ENCODE measurements at regions not wholly inside any gene's neighbourhood (a gene's known extent, or its start where the extent isn't known, plus 50 kb on each side); places are given as distances from the start of the nearest gene placed in this dataset.

DNA sequence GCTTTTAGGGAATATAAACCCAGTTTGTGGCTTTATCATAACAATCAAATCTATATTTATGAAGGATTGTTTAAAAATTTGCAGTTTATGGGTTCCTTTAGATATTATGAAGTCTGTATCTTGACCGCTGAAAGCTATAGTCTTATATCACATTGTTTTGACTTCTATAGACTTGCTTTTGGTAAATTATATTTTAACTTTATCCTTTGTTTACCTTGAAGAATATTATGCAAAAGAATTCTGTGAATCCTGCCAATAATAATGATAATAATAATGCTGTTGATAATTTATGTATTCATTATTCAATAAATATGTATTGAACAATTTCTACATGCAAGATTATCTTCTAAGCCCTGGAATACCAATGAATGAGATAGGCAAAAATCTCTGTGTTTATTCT, 101.9 kb upstream of the MTPN start:
- no peak overlapping the region for H3K27ac Mint-ChIP-seq
- no peaks in the 10 kb centered on the region for H3K4me1 Mint-ChIP-seq

DNA sequence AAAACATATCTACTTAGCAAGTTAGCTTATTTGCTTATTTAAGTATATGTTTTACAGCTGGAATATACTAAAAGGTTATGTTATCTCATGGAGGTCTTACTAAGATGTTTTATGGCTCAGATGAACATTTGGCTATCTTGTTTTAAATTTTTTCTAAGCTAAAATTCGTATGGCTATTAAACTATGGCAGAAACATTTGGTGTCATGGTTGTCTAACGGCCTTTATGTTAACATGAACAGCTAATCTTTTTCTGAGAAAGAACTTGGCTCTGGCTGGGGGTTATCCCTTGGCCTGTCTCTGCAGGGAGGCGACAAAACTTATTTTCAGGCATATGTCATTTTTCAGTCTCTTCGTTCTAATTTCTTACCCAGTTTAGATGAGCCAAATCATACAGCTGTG, 101.5 kb upstream of the MTPN start:
- Mint-ChIP-seq H3K27ac (no peak overlapping the region), H3K36me3 (no peaks in the 10 kb centered on the region), H3K4me1 (no peaks in the 10 kb centered on the region), H3K27me3 (no peaks in the 10 kb centered on the region), H3K9me3 (no peaks in the 10 kb centered on the region), H3K4me3 (no peak overlapping the region)
- DNase-seq, result no peak

More for the DNA sequence above, 101.9 kb upstream of the MTPN start:
- DNase-seq, result no peak
- no peaks in the 10 kb centered on the region for H3K27me3 Mint-ChIP-seq
- no peaks in the 10 kb centered on the region for H3K36me3 Mint-ChIP-seq
- no peak overlapping the region for H3K4me3 Mint-ChIP-seq
- no peaks in the 10 kb centered on the region for H3K9me3 Mint-ChIP-seq

DNA sequence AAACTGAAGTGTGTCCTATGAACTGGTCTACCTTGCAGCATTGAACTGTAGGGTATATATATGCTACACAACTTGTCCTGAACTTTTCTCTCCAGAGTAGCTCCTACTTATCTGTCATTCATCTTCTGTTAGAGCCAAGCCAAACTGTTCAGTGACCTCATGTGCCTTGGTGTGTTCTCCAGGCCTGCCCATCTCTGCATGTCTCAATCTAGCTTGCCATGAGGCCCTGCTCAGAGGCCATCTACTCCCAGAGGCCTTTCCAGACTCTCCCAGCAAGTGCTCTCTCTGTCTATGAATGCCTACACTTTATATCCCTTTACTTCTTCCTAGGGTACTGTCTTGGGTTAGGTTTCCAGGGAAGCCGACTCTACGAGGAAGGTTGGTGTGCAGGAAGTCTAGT, 99.8 kb upstream of the MTPN start:
- H3K9me3 Mint-ChIP-seq, result no peaks in the 10 kb centered on the region
- no peaks in the 10 kb centered on the region for H3K36me3 Mint-ChIP-seq
- no peaks in the 10 kb centered on the region for H3K4me1 Mint-ChIP-seq
- H3K4me3 Mint-ChIP-seq, result no peak overlapping the region
- H3K27ac Mint-ChIP-seq, result no peak overlapping the region
- no peaks in the 10 kb centered on the region for H3K27me3 Mint-ChIP-seq
- no peak for DNase-seq

DNA sequence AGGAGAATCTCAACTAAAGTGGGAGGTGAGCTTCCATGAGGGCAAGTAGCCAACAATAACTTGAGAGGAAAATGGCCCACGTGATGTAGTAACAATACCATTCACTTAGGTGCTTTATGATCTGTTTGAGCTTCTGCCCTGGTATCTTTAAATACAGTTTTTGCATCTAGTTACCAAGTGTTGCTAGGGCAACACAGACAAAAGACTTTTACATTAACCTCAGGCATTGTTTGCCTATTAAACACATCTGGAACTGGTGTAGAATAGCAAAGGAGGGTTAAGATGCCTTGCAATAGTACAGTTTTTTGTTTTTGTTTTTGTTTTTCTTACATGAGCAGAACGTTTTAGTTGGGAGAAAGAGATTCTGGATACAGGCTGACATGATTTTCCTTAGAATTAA, 97.7 kb upstream of the MTPN start:
- H3K4me3 Mint-ChIP-seq, result no peak overlapping the region
- no peak for DNase-seq
- no peaks in the 10 kb centered on the region for H3K4me1 Mint-ChIP-seq
- H3K36me3 Mint-ChIP-seq, result no peaks in the 10 kb centered on the region
- H3K27me3 Mint-ChIP-seq, result no peaks in the 10 kb centered on the region
- H3K9me3 Mint-ChIP-seq, result no peaks in the 10 kb centered on the region
- no peak overlapping the region for H3K27ac Mint-ChIP-seq

DNA sequence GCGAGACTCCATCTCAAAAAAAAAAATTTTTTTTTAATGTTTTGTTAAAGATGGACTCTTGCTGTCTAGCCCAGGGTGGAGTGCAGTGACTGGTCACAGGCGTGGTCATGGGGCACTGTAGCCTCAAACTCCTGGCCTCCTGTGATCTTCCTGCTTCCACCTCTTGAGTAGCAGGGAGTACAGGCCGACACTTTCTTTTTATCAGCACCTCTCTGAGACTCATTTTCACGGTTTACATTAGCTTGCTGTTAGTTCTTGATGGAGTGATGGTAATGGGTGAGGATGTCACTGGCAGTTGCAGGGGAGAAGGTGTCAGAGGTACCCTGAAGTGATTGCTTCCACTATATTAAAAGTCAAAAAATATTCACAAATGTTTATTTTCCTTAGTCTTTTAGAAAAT, 95.3 kb upstream of the MTPN start:
- no peaks in the 10 kb centered on the region for H3K9me3 Mint-ChIP-seq
- no peaks in the 10 kb centered on the region for H3K27me3 Mint-ChIP-seq
- no peak for DNase-seq
- H3K36me3 Mint-ChIP-seq, result no peaks in the 10 kb centered on the region
- no peak overlapping the region for H3K4me3 Mint-ChIP-seq
- no peaks in the 10 kb centered on the region for H3K4me1 Mint-ChIP-seq
- no peak overlapping the region for H3K27ac Mint-ChIP-seq

DNA sequence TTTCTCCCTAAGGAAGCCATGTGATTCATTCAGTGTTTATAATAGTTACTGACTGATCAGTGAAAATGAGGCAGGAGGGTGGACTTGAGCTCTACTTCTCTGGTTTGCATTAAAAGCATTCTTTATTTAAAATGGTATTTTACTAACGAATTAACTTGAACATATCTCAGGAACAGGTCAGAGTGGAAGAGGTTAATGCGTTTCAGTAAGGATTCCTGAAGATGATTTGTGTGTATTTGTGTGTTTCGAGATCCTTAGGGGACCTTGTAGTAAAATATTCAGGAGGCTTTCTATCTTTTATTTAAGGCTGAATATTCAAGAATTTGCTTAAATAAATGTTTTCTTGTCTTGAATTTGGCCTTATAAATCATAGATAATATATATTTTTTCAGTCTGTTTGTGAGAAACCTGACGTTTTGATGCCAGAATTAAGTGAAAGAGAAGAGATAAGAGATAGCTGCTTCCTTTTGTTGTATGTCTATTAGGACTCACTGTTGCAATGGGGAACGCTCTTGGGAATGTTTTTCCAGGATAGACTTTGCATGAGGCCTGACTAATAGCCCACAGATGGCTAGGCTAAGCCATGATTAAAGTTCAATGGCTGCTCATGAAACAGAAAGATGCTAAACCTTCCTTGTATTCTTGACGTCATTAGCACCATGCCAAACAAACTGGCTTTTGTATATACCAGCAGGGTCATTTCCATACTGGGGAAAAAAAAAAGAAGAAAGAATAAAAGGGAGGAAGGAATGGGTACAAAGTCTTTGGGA, 93.8 kb upstream of the MTPN start:
- no peaks in the 10 kb centered on the region for H3K27me3 Mint-ChIP-seq
- no peak overlapping the region for H3K4me3 Mint-ChIP-seq
- no peak for DNase-seq
- no peaks in the 10 kb centered on the region for H3K4me1 Mint-ChIP-seq
- H3K27ac Mint-ChIP-seq, result no peak overlapping the region
- no peaks in the 10 kb centered on the region for H3K9me3 Mint-ChIP-seq
- no peaks in the 10 kb centered on the region for H3K36me3 Mint-ChIP-seq

DNA sequence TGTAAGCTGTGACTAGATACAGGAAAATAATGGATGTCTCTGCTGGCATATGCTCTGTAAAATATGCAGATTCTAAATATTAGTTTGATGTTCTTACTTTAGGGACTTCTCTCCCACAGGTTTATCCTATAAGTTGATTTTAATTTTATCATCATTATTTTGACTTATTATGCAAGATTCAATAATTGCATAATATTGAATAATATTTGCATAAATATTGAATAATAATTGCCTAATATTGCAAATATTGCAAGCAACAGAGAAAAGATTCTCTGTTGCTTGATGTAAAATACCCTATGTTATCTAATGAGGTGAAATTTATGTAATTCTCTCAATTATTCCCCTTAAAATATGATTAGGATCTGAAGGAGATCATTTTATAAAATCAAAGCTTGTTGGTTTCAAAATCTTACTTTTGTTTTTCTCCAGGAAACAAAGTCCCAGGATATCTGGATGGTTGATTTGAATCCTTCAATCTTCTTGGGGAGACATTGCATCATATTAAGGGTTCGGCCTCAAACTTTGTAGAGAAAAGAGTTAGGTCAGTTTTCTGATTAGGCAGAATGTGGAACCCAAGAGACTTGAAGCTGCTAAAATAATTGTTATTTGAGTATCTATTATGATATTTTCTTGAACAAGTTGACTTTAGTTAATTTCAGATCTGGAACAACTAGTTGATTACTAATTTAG, 92.8 kb upstream of the MTPN start:
- H3K27me3 Mint-ChIP-seq, result no peaks in the 10 kb centered on the region
- H3K36me3 Mint-ChIP-seq, result no peaks in the 10 kb centered on the region
- no peak overlapping the region for H3K4me3 Mint-ChIP-seq
- no peak for DNase-seq
- H3K4me1 Mint-ChIP-seq, result no peaks in the 10 kb centered on the region
- H3K9me3 Mint-ChIP-seq, result no peaks in the 10 kb centered on the region
- no peak overlapping the region for H3K27ac Mint-ChIP-seq

DNA sequence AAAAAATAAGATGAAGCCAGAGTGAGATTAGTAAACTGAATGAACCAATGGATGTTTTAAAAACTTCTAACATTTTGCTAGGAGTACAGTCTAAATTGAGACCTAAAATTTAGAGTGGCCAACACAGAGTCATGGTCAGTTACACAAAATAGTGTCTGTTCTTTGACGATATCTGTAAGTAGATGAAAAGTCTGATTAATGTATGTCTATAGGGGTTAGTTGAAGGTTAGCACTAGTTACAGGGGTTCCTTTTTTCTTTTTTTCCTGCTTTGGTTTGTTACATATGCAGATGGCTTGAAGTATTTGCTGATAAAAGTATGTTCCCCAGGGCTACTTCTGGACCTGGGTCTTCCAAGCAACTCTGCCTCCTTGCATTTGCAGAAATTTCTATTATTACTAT, 90.1 kb upstream of the MTPN start:
- H3K9me3 Mint-ChIP-seq, result no peaks in the 10 kb centered on the region
- no peak overlapping the region for H3K27ac Mint-ChIP-seq
- no peaks in the 10 kb centered on the region for H3K36me3 Mint-ChIP-seq
- H3K27me3 Mint-ChIP-seq, result no peaks in the 10 kb centered on the region
- H3K4me1 Mint-ChIP-seq, result peaks cover 5% of the 10 kb centered on the region
- no peak overlapping the region for H3K4me3 Mint-ChIP-seq
- no peak for DNase-seq

DNA sequence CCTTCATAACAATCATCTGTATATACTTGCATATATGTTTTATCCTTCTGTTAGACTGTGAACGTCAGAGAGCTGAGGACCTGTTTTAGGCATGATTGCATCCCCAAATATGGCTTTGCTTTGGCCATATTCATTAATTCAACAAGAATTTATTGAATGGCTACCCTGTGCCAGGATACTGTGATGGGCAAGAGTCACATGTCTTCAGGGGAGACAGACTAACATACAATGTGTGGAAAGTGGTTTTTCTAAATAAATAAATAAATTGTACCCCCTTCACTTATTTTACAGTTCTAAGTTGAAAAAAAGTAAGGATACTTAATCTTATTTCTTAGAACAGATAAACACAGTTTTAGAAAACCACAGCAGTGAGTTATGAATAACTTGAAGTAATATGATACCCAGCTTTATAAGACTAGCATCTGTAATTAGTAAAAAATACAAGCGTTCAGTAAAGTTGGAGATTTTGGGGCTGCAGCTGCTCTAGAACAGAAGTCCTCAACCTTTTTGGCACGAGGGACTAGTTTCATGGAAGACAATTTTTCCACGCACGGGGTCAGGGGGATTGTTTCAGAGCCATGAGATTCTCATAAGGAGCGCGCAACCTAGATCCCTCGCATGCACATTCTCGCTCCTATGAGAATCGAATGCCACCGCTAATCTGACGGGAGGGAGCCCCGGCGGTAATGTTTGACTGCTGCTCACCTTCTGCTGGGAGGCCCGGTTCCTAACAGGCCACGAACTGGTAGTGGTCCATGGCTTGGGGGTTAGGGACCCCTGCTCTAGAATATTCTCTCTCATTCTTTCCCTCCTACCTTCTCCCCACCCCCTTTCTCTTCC, 89.4 kb upstream of the MTPN start:
- Mint-ChIP-seq H3K4me1 (peaks cover 5% of the 10 kb centered on the region), H3K27ac (no peak overlapping the region), H3K36me3 (no peaks in the 10 kb centered on the region), H3K9me3 (no peaks in the 10 kb centered on the region), H3K27me3 (no peaks in the 10 kb centered on the region), H3K4me3 (no peak overlapping the region)
- DNase-seq, result no peak

DNA sequence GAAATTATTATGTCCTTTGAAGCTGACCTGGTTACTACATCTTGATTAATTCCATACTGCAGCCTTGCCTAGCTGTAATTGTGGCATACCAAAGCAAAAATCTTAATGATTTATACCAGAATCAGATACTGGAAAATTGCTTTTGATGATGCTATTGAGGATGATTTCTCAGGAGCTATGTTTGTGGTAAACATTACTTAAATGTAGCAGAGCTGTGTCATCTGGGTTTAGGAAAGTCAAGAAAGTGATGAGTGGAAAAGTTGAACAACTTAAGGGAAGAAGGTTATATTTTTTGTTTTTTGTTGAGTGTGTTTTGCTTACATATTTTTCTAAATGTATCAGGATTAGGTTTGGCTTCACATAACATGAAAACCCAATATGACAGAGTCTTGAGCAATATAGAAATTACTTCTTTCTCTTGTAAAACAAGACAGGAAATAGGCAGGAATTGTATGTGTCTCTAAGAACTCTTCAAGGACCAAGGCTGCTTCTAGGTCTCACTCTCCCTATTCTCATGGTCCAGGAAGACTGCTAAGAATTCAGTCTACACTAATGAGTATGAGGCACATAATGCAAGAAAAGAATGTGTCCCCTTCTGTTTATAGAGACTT, 87.6 kb upstream of the MTPN start:
- no peak overlapping the region for H3K27ac Mint-ChIP-seq
- peaks cover 2% of the 10 kb centered on the region for H3K36me3 Mint-ChIP-seq
- H3K27me3 Mint-ChIP-seq, result no peaks in the 10 kb centered on the region
- peaks cover 5% of the 10 kb centered on the region for H3K4me1 Mint-ChIP-seq
- no peak overlapping the region for H3K4me3 Mint-ChIP-seq
- H3K9me3 Mint-ChIP-seq, result no peaks in the 10 kb centered on the region
- no peak for DNase-seq

DNA sequence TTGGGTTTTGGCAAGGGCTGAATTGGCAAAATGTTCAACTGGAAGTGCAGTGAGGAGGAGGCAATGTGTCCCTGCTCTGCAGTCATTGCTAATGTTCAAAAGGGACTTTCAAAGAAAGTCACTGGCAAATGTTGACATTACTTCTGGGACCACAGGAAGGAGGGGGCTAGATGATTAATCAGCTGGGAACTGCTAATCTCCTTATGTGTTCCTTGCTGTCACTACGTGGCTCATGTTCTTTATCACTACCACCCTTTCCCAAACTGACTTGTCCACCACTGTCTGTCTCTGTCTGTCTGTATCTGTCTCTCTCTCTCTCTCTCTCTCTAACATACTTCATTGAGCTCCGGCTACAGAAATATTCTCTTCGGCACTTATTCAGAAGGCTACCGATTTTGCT, 86.9 kb upstream of the MTPN start:
- no peak overlapping the region for H3K27ac Mint-ChIP-seq
- no peak overlapping the region for H3K4me3 Mint-ChIP-seq
- H3K9me3 Mint-ChIP-seq, result no peaks in the 10 kb centered on the region
- H3K27me3 Mint-ChIP-seq, result no peaks in the 10 kb centered on the region
- H3K36me3 Mint-ChIP-seq, result peaks cover 2% of the 10 kb centered on the region
- DNase-seq, result no peak
- peaks cover 5% of the 10 kb centered on the region for H3K4me1 Mint-ChIP-seq

DNA sequence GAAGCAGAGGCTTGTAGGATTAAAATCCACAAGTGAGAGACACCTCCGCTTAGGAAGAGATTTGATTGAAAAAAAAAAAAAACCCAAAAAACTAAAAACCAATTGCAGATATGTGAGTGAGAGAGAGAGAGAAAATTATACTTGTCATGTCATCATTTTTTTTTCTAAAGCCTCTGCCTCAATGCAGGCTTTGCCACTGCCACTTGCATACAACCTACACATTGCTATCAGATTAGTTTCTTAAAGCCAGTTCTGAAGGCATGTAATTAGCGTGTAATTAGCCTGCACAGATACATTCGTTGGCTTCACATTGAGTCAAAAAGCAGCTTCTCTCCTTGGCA, 86.1 kb upstream of the MTPN start:
- H3K36me3 Mint-ChIP-seq, result peaks cover 2% of the 10 kb centered on the region
- H3K4me3 Mint-ChIP-seq, result no peak overlapping the region
- H3K9me3 Mint-ChIP-seq, result no peaks in the 10 kb centered on the region
- H3K27me3 Mint-ChIP-seq, result no peaks in the 10 kb centered on the region
- DNase-seq, result no peak
- H3K27ac Mint-ChIP-seq, result no peak overlapping the region
- peaks cover 5% of the 10 kb centered on the region for H3K4me1 Mint-ChIP-seq

DNA sequence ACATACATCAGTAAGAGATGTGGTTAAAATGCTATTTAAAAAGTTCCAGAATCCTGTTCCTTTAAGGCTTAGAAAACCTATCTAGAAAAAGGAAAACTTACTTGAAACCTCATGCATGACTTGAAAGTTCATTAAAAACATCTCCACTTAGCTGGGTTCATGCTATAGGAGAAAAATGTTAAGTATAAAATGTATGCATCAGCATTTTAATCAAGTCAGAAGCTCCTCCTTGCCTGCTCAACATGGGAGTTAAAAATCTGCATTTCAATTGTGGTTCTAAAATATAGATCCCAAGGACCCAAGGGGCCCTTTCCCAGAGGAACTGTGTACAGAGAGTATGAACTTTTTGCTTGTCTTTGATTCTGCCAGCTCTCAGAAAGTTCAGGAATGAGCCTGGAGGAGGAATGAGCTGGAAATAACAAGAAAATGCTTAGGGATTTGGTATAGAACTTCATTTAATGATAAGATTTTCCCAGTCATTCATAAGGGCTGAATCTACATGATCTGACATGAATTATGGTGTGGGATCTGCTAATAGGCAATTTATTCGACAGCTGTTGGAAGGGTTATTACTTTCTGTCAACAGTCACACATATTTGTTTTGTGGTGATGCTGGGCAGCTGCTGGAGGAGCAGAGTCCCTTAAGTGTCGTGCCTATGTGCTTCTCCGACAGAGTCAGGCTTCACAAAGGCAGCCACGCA, 85.6 kb upstream of the MTPN start:
- H3K4me1 Mint-ChIP-seq, result peaks cover 5% of the 10 kb centered on the region
- H3K27ac Mint-ChIP-seq, result no peak overlapping the region
- no peaks in the 10 kb centered on the region for H3K9me3 Mint-ChIP-seq
- H3K36me3 Mint-ChIP-seq, result peaks cover 2% of the 10 kb centered on the region
- H3K27me3 Mint-ChIP-seq, result no peaks in the 10 kb centered on the region
- DNase-seq, result no peak
- H3K4me3 Mint-ChIP-seq, result no peak overlapping the region

DNA sequence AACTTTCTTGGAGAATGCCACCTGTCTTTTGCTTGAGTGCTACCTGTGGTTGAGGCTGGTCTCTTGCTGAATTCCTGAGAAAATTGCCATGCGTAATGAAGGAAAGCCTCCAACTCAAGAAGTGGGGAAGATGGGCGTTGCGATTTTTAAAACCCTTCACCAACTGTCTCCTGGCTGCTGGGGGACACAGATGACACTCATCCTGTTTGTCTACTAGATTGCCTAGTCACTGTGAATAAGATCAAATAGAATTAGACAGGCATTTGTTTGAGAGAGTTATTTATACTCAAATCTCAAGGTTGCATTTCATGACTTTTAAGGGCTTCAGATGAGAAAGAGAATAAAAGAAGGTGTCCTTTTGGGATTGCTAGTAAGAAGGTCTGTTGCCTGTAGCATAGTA, 84.3 kb upstream of the MTPN start:
- Mint-ChIP-seq H3K27ac (no peak overlapping the region), H3K27me3 (no peaks in the 10 kb centered on the region), H3K9me3 (no peaks in the 10 kb centered on the region), H3K36me3 (peaks cover 2% of the 10 kb centered on the region), H3K4me1 (peaks cover 5% of the 10 kb centered on the region), H3K4me3 (no peak overlapping the region)
- DNase-seq, result no peak

DNA sequence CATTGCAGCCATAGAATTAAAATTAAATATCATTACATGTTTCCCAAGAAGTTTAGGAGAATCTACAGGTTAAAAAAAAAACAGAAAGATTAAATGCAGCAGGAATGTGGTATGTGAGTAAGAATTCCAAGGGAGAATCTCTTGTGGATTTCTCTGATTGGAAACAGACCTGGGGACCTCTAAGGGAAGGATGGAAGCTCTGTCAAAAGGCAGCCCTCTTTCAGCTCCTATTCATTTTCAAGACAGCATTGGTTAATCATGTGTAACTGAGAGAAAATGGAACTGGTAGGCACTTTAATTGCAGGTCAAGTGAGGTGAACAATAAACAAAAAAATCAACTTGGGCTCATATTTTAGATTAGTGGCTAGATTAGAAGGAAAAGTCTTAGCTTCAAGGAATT, 81.4 kb upstream of the MTPN start:
- no peak for DNase-seq
- no peak overlapping the region for H3K27ac Mint-ChIP-seq
- H3K4me1 Mint-ChIP-seq, result no peaks in the 10 kb centered on the region
- H3K36me3 Mint-ChIP-seq, result peaks cover 2% of the 10 kb centered on the region
- no peaks in the 10 kb centered on the region for H3K27me3 Mint-ChIP-seq
- H3K4me3 Mint-ChIP-seq, result no peak overlapping the region
- H3K9me3 Mint-ChIP-seq, result no peaks in the 10 kb centered on the region

All from activated naive CD8-positive, alpha-beta T cell treated with anti-CD3 and anti-CD28 coated beads for 36 hours (primary cell).